ENCODE measurements at regions not wholly inside any gene's neighbourhood (a gene's known extent, or its start where the extent isn't known, plus 50 kb on each side); places are given as distances from the start of the nearest gene placed in this dataset.
"Not testable (repeated sequence)": the region's sequence is repeated elsewhere in the genome, so short reads cannot be mapped to it uniquely, and the experiment has no call there.

DNA sequence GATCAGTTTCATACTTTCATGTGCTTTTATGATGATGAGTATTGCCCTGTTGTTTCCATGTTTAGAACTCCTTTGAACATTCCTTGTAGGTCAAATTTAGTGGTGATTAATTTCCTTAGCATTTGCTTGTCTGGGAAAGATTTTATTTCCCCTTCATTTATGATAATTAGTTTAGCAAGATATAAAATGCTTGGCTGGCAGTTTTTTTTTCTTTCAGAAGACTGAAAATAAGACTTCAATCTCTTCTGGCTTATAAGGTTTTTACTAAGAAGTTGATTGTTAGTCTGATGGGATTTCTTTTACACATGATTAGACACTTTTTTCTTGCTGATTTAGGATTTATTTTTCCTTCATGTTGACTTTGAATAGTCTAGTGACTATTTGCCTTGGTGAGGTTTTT lies 238.9 kb upstream of the ADCY2 start:
- Histone ChIP-seq H3K27me3 (replicated peaks in 1 of 4; ENCODE audit: control extremely low read depth in 1 of 4, control insufficient read depth in 3 of 4, insufficient read depth in 4 of 4, low read length in 3 of 4) (no peaks in the 10 kb centered on the region), H4K20me1 (ENCODE audit: control insufficient read depth, insufficient read depth, low read length, poor library complexity, severe bottlenecking) (no peaks in the 10 kb centered on the region), H3K9ac (ENCODE audit: low read length) (no peak overlapping the region), H3K9me3 (ENCODE audit: control extremely low read depth in 1 of 3, control insufficient read depth in 2 of 3, insufficient read depth in 1 of 3, low read length in 2 of 3) (peaks cover 0 to 4% (median 0%) of the 10 kb centered on the region in 3 donors), H3K36me3 (replicated peaks in 1 of 2; ENCODE audit: control extremely low read depth in 1 of 2, control insufficient read depth in 1 of 2, extremely low read depth in 1 of 2, insufficient read depth in 2 of 2, low read length in 1 of 2) (no peaks in the 10 kb centered on the region), H3K4me1 (ENCODE audit: control insufficient read depth in 2 of 2, insufficient read depth in 2 of 2, low read length in 2 of 2) (no peaks in the 10 kb centered on the region), H3K4me3 (ENCODE audit: control extremely low read depth in 1 of 5, extremely low read depth in 1 of 5, insufficient read depth in 1 of 5, low read depth in 2 of 5, low read length in 4 of 5) (no peak overlapping the region), H3K79me2 (ENCODE audit: control insufficient read depth, insufficient read depth, low read length) (no peaks in the 10 kb centered on the region), H3K4me2 (replicated peaks; ENCODE audit: low read depth, low read length, poor library complexity, severe bottlenecking) (no peak overlapping the region), H2AFZ (ENCODE audit: insufficient read depth, low read depth, low read length, poor library complexity, severe bottlenecking) (no peak overlapping the region), H3K27ac (ENCODE audit: low read length in 2 of 2) (no peak overlapping the region)
- Mint-ChIP-seq H3K27me3 (no peaks in the 10 kb centered on the region), H3K4me3 (no peak overlapping the region), H3K4me1 (no peaks in the 10 kb centered on the region), H3K9me3 (ENCODE audit: insufficient read depth) (peaks cover 12% of the 10 kb centered on the region), H3K27ac (no peak overlapping the region)
- intact Hi-C loops (cut with micrococcal nuclease), result no loop called here
- ChIA-PET CTCF (no interaction called here), POLR2A (no interaction called here)
- TF ChIP-seq EZH2 (IDR thresholded peaks at IDR 0.05; ENCODE audit: borderline replicate concordance, insufficient read depth, low read depth, low read length, poor library complexity, severe bottlenecking), result no peak
- TF ChIP-seq CTCF (IDR thresholded peaks at IDR 0.05), result no peak
- no peak for DNase-seq
- no peak for ATAC-seq (ENCODE audit: low read depth)

DNA sequence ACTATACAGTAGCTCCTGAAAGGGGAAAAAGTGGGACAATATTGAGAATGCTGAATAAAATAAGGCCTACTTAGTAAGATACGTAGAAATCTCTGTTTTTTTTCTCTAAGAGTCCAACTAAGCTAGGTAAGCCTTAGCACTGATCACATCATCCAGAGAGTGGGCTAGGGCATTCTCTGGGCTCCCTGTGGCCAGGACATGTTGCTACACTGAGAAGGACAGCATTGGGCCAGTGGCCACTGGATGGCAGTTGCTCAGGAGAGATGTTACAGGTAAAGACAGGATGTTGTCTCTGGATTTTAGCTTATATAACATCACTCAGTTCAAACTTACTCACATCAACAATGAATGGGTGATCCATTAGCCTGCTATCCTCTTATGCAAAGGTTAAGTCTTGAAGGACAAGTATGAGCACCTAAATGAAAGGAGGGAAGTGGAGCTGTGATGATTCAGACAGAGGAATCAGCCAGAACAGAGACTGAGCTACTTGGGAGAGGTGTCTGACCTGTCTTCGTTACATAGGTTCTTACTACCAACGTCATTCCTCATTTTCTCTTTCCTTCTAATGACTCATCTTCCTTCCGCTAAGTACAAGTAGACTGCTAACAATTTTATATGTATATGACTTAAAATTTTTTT lies 226.6 kb upstream of the ADCY2 start:
- ATAC-seq (ENCODE audit: low read depth) (no peak), DNase-seq (no peak)
- intact Hi-C loops (cut with micrococcal nuclease), result no loop called here
- H3K4me3 Mint-ChIP-seq, result no peak overlapping the region
- H3K4me1 ChIP-seq (ENCODE audit: control insufficient read depth in 2 of 2, insufficient read depth in 2 of 2, low read length in 2 of 2), result no peaks in the 10 kb centered on the region
- H3K27me3 ChIP-seq (replicated peaks in 1 of 4; ENCODE audit: control extremely low read depth in 1 of 4, control insufficient read depth in 3 of 4, insufficient read depth in 4 of 4, low read length in 3 of 4), result no peaks in the 10 kb centered on the region
- H3K9me3 ChIP-seq (ENCODE audit: control extremely low read depth in 1 of 3, control insufficient read depth in 2 of 3, insufficient read depth in 1 of 3, low read length in 2 of 3), result peaks cover 0 to 7% (median 0%) of the 10 kb centered on the region in 3 donors
- H3K36me3 ChIP-seq (replicated peaks in 1 of 2; ENCODE audit: control extremely low read depth in 1 of 2, control insufficient read depth in 1 of 2, extremely low read depth in 1 of 2, insufficient read depth in 2 of 2, low read length in 1 of 2), result no peaks in the 10 kb centered on the region
- no peak overlapping the region for H3K4me2 ChIP-seq (replicated peaks; ENCODE audit: low read depth, low read length, poor library complexity, severe bottlenecking)
- no peaks in the 10 kb centered on the region for H3K27me3 Mint-ChIP-seq
- no peak overlapping the region for H3K27ac Mint-ChIP-seq
- ChIA-PET CTCF (no interaction called here), POLR2A (no interaction called here)
- no peaks in the 10 kb centered on the region for H4K20me1 ChIP-seq (ENCODE audit: control insufficient read depth, insufficient read depth, low read length, poor library complexity, severe bottlenecking)
- no peak overlapping the region for H3K9ac ChIP-seq (ENCODE audit: low read length)
- no peaks in the 10 kb centered on the region for H3K4me1 Mint-ChIP-seq
- no peaks in the 10 kb centered on the region for H3K79me2 ChIP-seq (ENCODE audit: control insufficient read depth, insufficient read depth, low read length)
- TF ChIP-seq EZH2 (IDR thresholded peaks at IDR 0.05; ENCODE audit: borderline replicate concordance, insufficient read depth, low read depth, low read length, poor library complexity, severe bottlenecking) (no peak), CTCF (IDR thresholded peaks at IDR 0.05) (no peak)
- no peak overlapping the region for H3K4me3 ChIP-seq (ENCODE audit: control extremely low read depth in 1 of 5, extremely low read depth in 1 of 5, insufficient read depth in 1 of 5, low read depth in 2 of 5, low read length in 4 of 5)
- no peaks in the 10 kb centered on the region for H3K9me3 Mint-ChIP-seq (ENCODE audit: insufficient read depth)
- no peak overlapping the region for H2AFZ ChIP-seq (ENCODE audit: insufficient read depth, low read depth, low read length, poor library complexity, severe bottlenecking)
- WGBS (ENCODE audit: insufficient coverage), result 100% methylated on average over 1 of the region's 4 CpGs
- no peak overlapping the region for H3K27ac ChIP-seq (ENCODE audit: low read length in 2 of 2)

DNA sequence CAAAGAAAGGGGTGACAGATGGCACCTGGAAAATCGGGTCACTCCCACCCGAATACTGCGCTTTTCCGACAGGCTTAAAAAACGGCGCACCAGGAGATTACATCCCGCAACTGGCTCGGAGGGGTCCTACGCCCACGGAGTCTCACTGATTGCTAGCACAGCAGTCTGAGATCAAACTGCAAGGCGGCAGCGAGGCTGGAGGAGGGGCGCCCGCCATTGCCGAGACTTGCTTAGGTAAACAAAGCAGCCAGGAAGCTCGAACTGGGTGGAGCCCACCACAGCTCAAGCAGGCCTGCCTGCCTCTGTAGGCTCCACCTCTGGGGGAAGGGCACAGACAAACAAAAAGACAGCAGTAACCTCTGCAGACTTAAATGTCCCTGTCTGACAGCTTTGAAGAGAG lies 225.2 kb upstream of the ADCY2 start:
- H3K79me2 ChIP-seq (ENCODE audit: control insufficient read depth, insufficient read depth, low read length); H3K27ac Mint-ChIP-seq; CTCF ChIA-PET; POLR2A ChIA-PET; H3K27me3 ChIP-seq (replicated peaks in 1 of 4; ENCODE audit: control extremely low read depth in 1 of 4, control insufficient read depth in 3 of 4, insufficient read depth in 4 of 4, low read length in 3 of 4); H3K9me3 ChIP-seq (ENCODE audit: control extremely low read depth in 1 of 3, control insufficient read depth in 2 of 3, insufficient read depth in 1 of 3, low read length in 2 of 3); H3K27ac ChIP-seq (ENCODE audit: low read length in 2 of 2); H3K4me1 Mint-ChIP-seq; H3K9ac ChIP-seq (ENCODE audit: low read length); H3K4me3 ChIP-seq (ENCODE audit: control extremely low read depth in 1 of 5, extremely low read depth in 1 of 5, insufficient read depth in 1 of 5, low read depth in 2 of 5, low read length in 4 of 5); H4K20me1 ChIP-seq (ENCODE audit: control insufficient read depth, insufficient read depth, low read length, poor library complexity, severe bottlenecking); H3K4me2 ChIP-seq (replicated peaks; ENCODE audit: low read depth, low read length, poor library complexity, severe bottlenecking); ATAC-seq (ENCODE audit: low read depth); H2AFZ ChIP-seq (ENCODE audit: insufficient read depth, low read depth, low read length, poor library complexity, severe bottlenecking); DNase-seq; H3K36me3 ChIP-seq (replicated peaks in 1 of 2; ENCODE audit: control extremely low read depth in 1 of 2, control insufficient read depth in 1 of 2, extremely low read depth in 1 of 2, insufficient read depth in 2 of 2, low read length in 1 of 2); H3K27me3 Mint-ChIP-seq; H3K9me3 Mint-ChIP-seq (ENCODE audit: insufficient read depth); H3K4me3 Mint-ChIP-seq; H3K4me1 ChIP-seq (ENCODE audit: control insufficient read depth in 2 of 2, insufficient read depth in 2 of 2, low read length in 2 of 2); intact Hi-C loops (cut with micrococcal nuclease): not testable (repeated sequence)
- WGBS (ENCODE audit: insufficient coverage), result 82% methylated on average over 16 of the region's 16 CpGs
